GM18520 (cell line): ENCODE measurements at regions not wholly inside any gene's neighbourhood (a gene's known extent, or its start where the extent isn't known, plus 50 kb on each side); places are given as distances from the start of the nearest gene placed in this dataset.

Experiments used
- ATAC-seq: cut with Tn5 transposase; IDR thresholded peaks from one replicate; pipeline ENCODE4 v1.9.1; 2021; ENCODE audit not compliant: unreplicated experiment

GRCh38 chr5:6831678-6832671 lies 118.7 kb downstream of the TENT4A start:
- ATAC-seq = no peak

- no peak for ATAC-seq
Measured at GRCh38 chr5:6832994-6833393, 119.8 kb downstream of the TENT4A start.

- ATAC-seq = no peak
Measured at GRCh38 chr5:6833406-6833805, 120.2 kb downstream of the TENT4A start.

- no peak for ATAC-seq
Measured at GRCh38 chr5:6837095-6837494, 123.9 kb downstream of the TENT4A start.

- no peak for ATAC-seq
Measured at GRCh38 chr5:6837519-6838110, 124.4 kb downstream of the TENT4A start.

- ATAC-seq = no peak
Measured at GRCh38 chr5:6838736-6839135, 125.5 kb downstream of the TENT4A start.

GRCh38 chr5:6840136-6840793 lies 127.0 kb downstream of the TENT4A start:
- no peak for ATAC-seq

- no peak for ATAC-seq
Measured at GRCh38 chr5:6843335-6843734, 130.1 kb downstream of the TENT4A start.

GRCh38 chr5:6843821-6844220 lies 130.6 kb downstream of the TENT4A start:
- no peak for ATAC-seq

GRCh38 chr5:6845856-6846255 lies 132.6 kb downstream of the TENT4A start:
- ATAC-seq = no peak

GRCh38 chr5:6847870-6848269 lies 134.6 kb downstream of the TENT4A start:
- ATAC-seq = no peak

GRCh38 chr5:6849316-6850105 lies 136.3 kb downstream of the TENT4A start:
- ATAC-seq = no peak

- ATAC-seq = no peak
Measured at GRCh38 chr5:6850106-6850432, 136.8 kb downstream of the TENT4A start.

- no peak for ATAC-seq
Measured at GRCh38 chr5:6856653-6857052, 143.4 kb downstream of the TENT4A start.

GRCh38 chr5:6858419-6858818 lies 145.2 kb downstream of the TENT4A start:
- ATAC-seq = no peak

GRCh38 chr5:6859023-6859422 lies 145.8 kb downstream of the TENT4A start:
- ATAC-seq = no peak

GRCh38 chr5:6859951-6860638 lies 146.9 kb downstream of the TENT4A start:
- ATAC-seq = no peak

- no peak for ATAC-seq
Measured at GRCh38 chr5:6861036-6861435, 147.8 kb downstream of the TENT4A start.

- ATAC-seq = no peak
Measured at GRCh38 chr5:6861667-6862066, 148.4 kb downstream of the TENT4A start.

- no peak for ATAC-seq
Measured at GRCh38 chr5:6862306-6862705, 149.1 kb downstream of the TENT4A start.

GRCh38 chr5:6867712-6868111 lies 154.5 kb downstream of the TENT4A start:
- no peak for ATAC-seq
